Activated CD4-positive, alpha-beta T cell treated with anti-CD3 and anti-CD28 coated beads, Interleukin-2, amount 50 U/mL, for 24 hours (primary cell): ENCODE measurements at regions not wholly inside any gene's neighbourhood (a gene's known extent, or its start where the extent isn't known, plus 50 kb on each side); places are given as distances from the start of the nearest gene placed in this dataset.

Experiments
- DNase-seq, 2 donors: peaks; one replicate each; pipeline ENCODE4 v3.0.0-alpha.2; 2020; ENCODE audit warnings: low read depth in 1 of 2, low spot score in 1 of 2

- DNase-seq = no peak
Observed at GRCh38 chr10:43885842-43886241, 237.2 kb upstream of the ZNF32 start.

- DNase-seq = no peak
Observed at GRCh38 chr10:43885252-43885651, 236.6 kb upstream of the ZNF32 start.

GRCh38 chr10:43884501-43885105 is 235.9 kb upstream of the ZNF32 start:
- DNase-seq = no peak

GRCh38 chr10:43882711-43883110 is 234.0 kb upstream of the ZNF32 start:
- no peak for DNase-seq

DNA sequence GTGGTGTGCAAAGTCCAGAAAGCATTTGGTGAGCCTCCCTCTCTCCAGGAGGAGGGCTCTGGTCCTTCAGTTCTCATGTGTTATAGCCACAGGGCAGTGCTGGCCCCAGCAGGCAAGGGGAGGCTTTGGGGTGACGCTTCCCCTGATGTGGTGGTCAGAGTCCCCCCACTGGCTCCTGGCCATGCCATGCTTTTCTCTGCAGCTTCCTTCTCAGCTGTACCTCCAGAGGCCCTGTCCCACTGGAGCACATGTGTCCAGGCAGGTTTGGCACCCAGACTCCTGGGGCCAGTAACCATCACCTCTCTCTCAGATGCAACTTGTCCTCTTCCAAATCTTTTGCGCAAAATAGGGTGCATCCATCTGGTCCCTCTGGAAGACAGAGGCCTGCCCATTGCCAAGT is 233.0 kb upstream of the ZNF32 start:
- no peak for DNase-seq

DNA sequence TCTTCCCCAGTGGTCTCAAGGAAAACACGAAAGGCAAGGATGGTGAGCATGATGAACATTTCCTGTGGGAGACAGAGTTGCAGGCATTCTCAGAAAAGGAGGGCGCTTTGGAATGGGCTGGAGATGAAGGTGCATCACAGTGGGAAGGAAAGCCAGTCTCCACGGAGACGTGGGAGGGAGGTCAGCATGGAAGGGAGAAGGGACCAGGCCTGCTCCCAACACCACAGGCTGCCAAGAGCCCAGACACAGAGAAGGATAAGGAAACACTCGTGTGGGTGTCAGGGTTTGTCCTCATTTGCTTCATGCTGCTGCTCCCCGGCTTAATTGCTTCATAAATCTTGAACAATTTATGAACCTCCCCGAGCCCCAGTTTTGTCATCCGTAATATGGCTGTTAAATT is 231.5 kb upstream of the ZNF32 start:
- DNase-seq = no peak

GRCh38 chr10:43879742-43880141 is 231.1 kb upstream of the ZNF32 start:
- no peak for DNase-seq

- no peak for DNase-seq
Observed at GRCh38 chr10:43879162-43879561, 230.5 kb upstream of the ZNF32 start.

GRCh38 chr10:43878386-43878785 is 229.7 kb upstream of the ZNF32 start:
- no peak for DNase-seq

GRCh38 chr10:43876976-43877375 is 228.3 kb upstream of the ZNF32 start:
- no peak for DNase-seq

DNA sequence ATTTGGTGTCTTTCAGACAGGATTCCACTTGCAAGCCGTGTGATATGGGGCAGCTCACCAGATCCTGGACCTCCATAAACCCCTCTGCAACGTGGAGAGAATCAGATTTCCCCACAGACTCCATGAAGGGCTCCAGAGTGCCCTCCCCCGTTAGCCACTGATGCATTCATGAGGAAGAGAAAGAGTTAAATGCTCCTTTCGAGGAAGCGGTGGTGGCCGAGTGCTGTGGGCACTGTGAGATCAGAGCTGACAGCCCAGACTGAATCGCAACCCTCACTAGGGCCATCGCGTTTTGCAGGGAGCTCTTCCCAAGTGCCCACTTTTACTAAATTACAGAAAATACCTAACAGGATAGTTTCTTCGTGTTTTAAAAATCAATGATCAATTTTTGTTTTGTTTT is 226.3 kb upstream of the ZNF32 start:
- DNase-seq = no peak

DNA sequence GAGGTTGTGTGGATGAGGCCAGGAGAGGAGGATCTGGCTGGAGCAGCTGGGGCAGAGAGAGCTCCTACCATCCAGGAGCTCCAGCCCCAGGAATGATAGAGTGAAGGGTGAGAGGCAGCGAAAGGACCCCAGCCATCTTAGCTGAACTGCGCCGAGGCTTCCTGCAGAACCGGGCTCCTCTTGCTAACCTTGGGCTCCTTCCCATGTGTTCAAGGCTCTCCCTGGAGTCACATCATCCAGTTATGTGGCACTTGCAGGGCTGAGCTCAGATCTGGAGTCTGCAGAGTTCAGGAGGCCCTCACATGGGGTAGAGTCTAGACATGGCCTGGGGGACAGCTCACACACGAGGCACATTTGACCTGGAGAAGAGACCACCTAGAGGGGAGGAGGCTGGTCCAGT is 225.0 kb upstream of the ZNF32 start:
- no peak for DNase-seq

DNA sequence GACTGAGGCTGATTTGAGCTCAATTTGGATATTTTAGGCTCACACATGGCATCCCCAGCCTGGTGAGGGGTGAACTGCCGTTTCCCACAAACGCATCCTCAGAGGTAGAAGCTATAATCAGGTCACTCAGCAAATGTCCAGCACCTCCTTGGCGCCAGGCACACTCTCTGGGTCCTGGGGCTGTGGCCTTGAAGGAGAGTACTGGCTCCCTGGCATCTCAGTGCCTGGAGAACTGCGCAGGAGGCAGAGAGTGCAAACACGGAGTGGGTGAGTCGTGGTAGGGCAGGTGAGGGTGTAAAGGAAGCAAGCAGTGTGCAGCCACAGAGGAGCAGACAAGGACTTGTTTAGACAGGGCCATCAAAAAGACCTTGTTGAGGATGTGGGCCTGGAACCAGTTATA is 224.0 kb upstream of the ZNF32 start:
- no peak for DNase-seq

- DNase-seq = no peak
Observed at GRCh38 chr10:43871545-43871944, 222.9 kb upstream of the ZNF32 start.

DNA sequence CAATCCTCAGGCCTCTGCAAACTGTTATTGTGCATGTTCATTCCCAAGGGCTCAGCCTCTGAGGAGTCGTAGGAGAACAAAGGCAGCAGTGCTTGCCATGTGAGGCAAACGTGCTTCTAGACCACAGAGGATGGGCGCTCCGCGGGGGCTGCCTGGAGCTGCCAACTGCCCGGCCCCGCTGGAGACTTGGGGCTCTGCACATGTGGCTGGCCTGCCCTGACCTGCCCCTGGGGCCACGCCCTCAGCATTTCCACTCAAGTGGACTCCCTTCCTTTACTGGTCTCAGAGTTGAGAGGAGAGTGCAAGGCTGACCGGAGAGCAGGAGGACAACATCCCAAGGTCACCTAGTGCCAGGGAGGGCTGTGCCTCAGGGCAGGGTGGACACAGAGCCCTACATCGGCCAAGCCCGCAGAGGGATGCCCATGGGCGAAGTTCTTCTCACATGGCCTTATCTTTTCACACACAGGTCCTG is 222.3 kb upstream of the ZNF32 start:
- DNase-seq = no peak

DNA sequence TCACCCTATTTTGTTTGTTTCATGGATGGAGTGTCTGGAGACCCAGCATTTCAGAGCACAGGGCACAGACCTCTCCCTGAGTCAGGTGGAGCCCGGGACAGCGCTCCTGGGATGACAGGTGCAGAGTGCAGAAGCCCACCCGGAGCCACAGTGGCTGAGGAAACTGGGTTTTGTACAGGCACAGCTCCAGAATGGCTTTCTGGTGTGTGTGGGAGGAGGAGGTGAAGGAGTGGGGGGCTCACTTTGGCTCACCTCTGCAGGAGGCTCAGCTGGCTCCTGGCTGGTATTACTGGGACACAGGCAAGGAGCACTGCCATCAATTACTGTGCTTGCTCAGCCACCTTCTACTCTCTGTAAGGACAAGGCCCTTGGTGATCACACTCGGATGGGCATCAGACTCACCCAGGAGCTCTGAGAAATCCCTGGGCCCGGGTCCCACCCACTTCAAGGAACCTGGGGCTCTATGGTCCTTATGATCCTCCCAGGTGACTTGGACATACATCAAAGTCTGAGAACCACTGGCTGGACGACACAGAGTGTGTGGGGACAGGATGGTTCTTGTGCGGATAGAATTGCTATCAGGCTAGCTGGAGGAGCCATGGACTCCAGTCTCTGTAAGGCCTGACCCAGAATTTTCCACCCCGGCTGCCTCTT is 221.1 kb upstream of the ZNF32 start:
- no peak for DNase-seq

DNA sequence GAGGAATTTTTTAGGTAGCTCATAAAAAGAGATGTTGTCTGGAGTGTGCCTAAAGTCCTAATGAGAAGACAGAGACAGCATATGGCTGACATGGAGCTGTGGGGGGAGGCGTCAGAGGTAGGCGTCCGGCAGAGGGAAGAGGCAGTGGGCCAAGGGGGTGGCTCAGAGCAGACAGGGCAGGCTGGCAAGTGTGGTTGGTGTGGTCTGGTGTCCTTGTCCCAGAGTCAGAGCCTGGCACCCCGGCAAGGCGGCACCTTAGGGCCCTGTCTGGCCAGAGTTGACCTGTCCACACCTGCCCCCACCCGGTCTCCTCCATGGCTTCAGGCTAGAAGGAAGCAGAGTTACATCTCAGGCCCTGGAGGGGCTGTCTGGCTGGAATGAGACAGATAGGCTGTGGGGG is 220.3 kb upstream of the ZNF32 start:
- DNase-seq = no peak

DNA sequence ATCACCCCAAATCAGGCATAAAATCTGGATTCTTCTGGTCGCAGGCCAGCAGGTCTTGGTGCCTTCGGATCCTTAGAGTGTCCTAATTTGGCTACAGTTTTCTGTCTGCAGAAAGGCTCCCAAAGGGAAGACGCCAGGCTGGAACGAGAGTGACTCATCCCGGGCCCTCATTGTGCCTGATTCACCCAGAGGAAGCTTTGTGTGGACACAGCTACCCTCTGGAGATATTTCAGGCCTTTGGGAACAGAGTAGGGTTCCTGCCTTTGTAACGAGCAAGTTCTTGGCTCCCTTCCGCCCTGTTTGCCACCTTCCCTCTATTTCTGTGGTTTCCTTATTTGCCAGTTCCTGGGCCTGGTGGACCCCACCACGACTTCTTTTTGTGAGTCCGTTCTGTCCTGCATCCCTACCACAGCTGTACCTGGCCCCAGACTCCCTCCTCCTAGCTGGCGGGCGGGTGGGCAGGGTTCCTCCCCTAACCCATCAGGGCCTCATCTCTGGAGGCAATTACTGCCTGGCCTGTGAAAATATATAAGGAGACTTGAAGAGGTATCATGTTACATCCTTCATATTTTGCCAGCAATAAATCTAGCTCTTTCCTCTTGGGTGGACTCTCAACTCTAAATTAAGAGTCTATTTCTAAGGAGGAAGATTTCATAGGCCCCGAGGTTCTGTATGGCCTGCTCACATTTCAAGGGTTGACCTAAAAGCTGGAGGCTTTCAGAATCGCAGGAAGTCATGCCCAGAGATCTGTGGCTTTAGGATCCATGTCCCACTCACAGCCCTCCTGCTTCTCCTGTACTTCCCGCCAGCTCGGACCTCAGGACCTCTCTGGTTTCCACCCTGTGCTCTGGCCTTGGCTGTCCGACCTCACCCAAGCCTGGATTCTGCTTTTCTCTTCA is 219.2 kb upstream of the ZNF32 start:
- no peak for DNase-seq

- DNase-seq = no peak
Observed at GRCh38 chr10:43867113-43867512, 218.4 kb upstream of the ZNF32 start.

DNA sequence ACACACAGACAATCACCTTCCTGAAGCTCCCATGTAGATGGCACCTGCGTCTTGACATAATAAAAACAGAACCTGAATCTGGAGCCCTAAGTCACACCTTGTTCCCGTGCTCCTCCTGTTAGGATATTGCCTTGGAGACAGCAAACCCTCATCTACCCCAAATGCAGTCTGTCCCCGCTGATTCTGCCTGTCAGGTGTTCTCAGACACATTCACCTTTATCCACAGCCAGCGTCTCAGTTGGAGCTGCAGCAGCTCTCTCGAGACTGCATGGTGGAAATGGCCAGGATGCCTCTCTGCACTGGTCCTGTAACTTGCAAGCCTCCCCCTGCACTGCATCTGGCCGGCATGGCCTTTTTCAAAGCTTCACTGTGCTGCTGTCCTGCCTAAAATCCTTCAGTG is 218.0 kb upstream of the ZNF32 start:
- no peak for DNase-seq

GRCh38 chr10:43865265-43866135 is 216.8 kb upstream of the ZNF32 start:
- DNase-seq = no peak
